PC-3 (cell line): ENCODE measurements at regions not wholly inside any gene's neighbourhood (a gene's known extent, or its start where the extent isn't known, plus 50 kb on each side); places are given as distances from the start of the nearest gene placed in this dataset.

ENCODE experiments used
- ATAC-seq: fragments of 200-7000 bp; cut with Tn5 transposase; 2 replicates; pipeline ENCODE4 v1.9.1; 2020; ENCODE audit warnings: mild to moderate bottlenecking, moderate library complexity
- BruUV-seq: library from RNA; stranded (reverse); fragments of 400-500 nt; replicated peaks from 2 replicates; lab custom pipeline; 2021; lab: Mats Ljungman, UMichigan
- CTCF ChIA-PET: fragments of 300-600 bp; sonication (Branson Sonifier 250); formaldehyde crosslinking; loops from one replicate; lab custom pipeline; 2022; ENCODE audit warnings: antibody characterized with exemption; lab: Charles Lee
- POLR2A ChIA-PET: fragments of 300-600 bp; sonication (Branson Sonifier 250); formaldehyde crosslinking; loops from one replicate; lab custom pipeline; 2022; ENCODE audit warnings: antibody characterized with exemption; ENCODE audit not compliant: unreplicated experiment; lab: Charles Lee
- DNase-seq: peaks from one replicate; pipeline ENCODE4 v3.0.0-alpha.2; 2015
- H2AFZ ChIP-seq: fragments of 300-600 bp; sonication (generic); 2 replicates; pipeline ENCODE4 v1.6.0; 2016; ENCODE audit warnings: antibody characterized with exemption, low read length
- H3F3A ChIP-seq: fragments of 300-600 bp; sonication (generic); one replicate; pipeline ENCODE4 v1.6.0; 2017; ENCODE audit warnings: antibody characterized with exemption, low read length, control low read depth, mild to moderate bottlenecking; ENCODE audit not compliant: unreplicated experiment
- H3K27ac ChIP-seq: fragments of 300-600 bp; sonication (generic); 2 replicates; pipeline ENCODE4 v1.5.1; 2016; ENCODE audit warnings: mild to moderate bottlenecking, low read length
- H3K27me3 ChIP-seq: fragments of 300-600 bp; sonication (generic); 2 replicates; pipeline ENCODE4 v1.6.1; 2016; ENCODE audit warnings: low read length, mixed read lengths
- H3K36me3 ChIP-seq: fragments of 300-600 bp; sonication (generic); 2 replicates; pipeline ENCODE4 v1.6.1; 2016; ENCODE audit warnings: low read depth, mixed run types, low read length, mixed read lengths
- H3K4me1 ChIP-seq: fragments of 300-600 bp; sonication (generic); 2 replicates; pipeline ENCODE4 v1.5.1; 2016; ENCODE audit warnings: low read length; ENCODE audit not compliant: insufficient read depth
- H3K4me2 ChIP-seq: fragments of 300-600 bp; sonication (generic); 2 replicates; pipeline ENCODE4 v1.6.0; 2016; ENCODE audit warnings: low read length
- H3K4me3 ChIP-seq: fragments of 300-600 bp; sonication (generic); 2 replicates; pipeline ENCODE4 v1.5.1; 2016; ENCODE audit warnings: mild to moderate bottlenecking, low read length, mixed read lengths
- H3K79me2 ChIP-seq: fragments of 300-600 bp; sonication (generic); 2 replicates; pipeline ENCODE4 v1.6.1; 2017; ENCODE audit warnings: low read length, mixed read lengths
- H3K9ac ChIP-seq: fragments of 300-600 bp; sonication (generic); 2 replicates; pipeline ENCODE4 v1.6.0; 2016; ENCODE audit warnings: mild to moderate bottlenecking, low read length
- H3K9me2 ChIP-seq: fragments of 300-600 bp; sonication (generic); replicated peaks from 2 replicates; pipeline ENCODE4 v1.6.1; 2016; ENCODE audit warnings: mixed run types, low read length, mixed read lengths
- H3K9me3 ChIP-seq: fragments of 300-600 bp; sonication (generic); 2 replicates; pipeline ENCODE4 v1.6.1; 2016; ENCODE audit warnings: low read length, mixed read lengths
- H4K20me1 ChIP-seq: fragments of 300-600 bp; sonication (generic); 2 replicates; pipeline ENCODE4 v1.6.1; 2016; ENCODE audit warnings: low read length, mixed read lengths
- EZH2 ChIP-seq: fragments of 300-600 bp; sonication (generic); IDR thresholded peaks from one replicate; pipeline ENCODE4 v1.6.1; 2017; ENCODE audit warnings: antibody characterized with exemption, mild to moderate bottlenecking, low read length; ENCODE audit not compliant: unreplicated experiment
- EZH2phosphoT487 ChIP-seq: fragments of 300-600 bp; sonication (generic); IDR thresholded peaks from 2 replicates; pipeline ENCODE4 v1.6.1; 2018; ENCODE audit warnings: mild to moderate bottlenecking, antibody characterized with exemption, low read length, borderline replicate concordance
- intact Hi-C: fragments of 100-400 bp; cut with micrococcal nuclease; formaldehyde crosslinking; loops from 2 replicates; pipeline ENCODE4 v1.9.0; 2023
- TF ChIP-seq, protein P1 (sequence below): fragments of 300-600 bp; sonication (generic); conservative IDR thresholded peaks from 2 replicates; pipeline ENCODE4 v1.5.1; 2017; ENCODE audit warnings: antibody characterized with exemption, low read depth, mild to moderate bottlenecking, low read length

DNA sequence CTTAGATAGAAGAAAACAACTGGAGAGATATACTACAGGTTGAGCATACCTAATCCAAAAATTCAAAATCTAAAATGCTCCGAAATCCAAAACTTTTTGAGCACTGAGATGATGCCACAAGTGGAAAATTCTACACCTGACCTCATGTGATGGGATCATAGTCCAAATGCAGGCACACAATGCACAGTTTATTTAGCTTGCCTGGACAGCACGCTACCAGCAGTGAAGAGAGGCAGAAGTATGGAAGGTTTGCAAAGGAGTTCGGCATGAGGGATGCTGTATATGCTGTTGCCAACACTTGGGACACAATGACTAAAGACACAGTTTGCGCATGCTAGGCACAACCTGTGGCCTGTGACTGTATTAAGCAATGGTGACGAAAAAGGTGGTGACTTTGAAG, 58.1 kb upstream of the CAND1 start:
- Histone ChIP-seq H3K9ac (no peak overlapping the region), H3K4me2 (no peak overlapping the region), H3K27me3 (peaks cover 89% of the 10 kb centered on the region), H3K4me1 (no peaks in the 10 kb centered on the region), H3K9me3 (no peaks in the 10 kb centered on the region), H4K20me1 (no peaks in the 10 kb centered on the region), H3F3A (no peaks in the 10 kb centered on the region), H3K9me2 (no peaks in the 10 kb centered on the region), H3K36me3 (no peaks in the 10 kb centered on the region), H3K79me2 (no peaks in the 10 kb centered on the region), H3K27ac (no peak overlapping the region), H2AFZ (no peak overlapping the region), H3K4me3 (no peak overlapping the region)
- CTCF ChIA-PET = no interaction called here
- no TSS peak for BruUV-seq
- POLR2A ChIA-PET = no interaction called here
- intact Hi-C loops = no loop called here
- TF ChIP-seq EZH2phosphoT487 = no peak
- TF ChIP-seq EZH2 = no peak
- TF ChIP-seq, protein P1, sequence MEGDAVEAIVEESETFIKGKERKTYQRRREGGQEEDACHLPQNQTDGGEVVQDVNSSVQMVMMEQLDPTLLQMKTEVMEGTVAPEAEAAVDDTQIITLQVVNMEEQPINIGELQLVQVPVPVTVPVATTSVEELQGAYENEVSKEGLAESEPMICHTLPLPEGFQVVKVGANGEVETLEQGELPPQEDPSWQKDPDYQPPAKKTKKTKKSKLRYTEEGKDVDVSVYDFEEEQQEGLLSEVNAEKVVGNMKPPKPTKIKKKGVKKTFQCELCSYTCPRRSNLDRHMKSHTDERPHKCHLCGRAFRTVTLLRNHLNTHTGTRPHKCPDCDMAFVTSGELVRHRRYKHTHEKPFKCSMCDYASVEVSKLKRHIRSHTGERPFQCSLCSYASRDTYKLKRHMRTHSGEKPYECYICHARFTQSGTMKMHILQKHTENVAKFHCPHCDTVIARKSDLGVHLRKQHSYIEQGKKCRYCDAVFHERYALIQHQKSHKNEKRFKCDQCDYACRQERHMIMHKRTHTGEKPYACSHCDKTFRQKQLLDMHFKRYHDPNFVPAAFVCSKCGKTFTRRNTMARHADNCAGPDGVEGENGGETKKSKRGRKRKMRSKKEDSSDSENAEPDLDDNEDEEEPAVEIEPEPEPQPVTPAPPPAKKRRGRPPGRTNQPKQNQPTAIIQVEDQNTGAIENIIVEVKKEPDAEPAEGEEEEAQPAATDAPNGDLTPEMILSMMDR = no peak
- DNase-seq = no peak
- no peak for ATAC-seq

GRCh38 chr12:67211494-67211893, 57.7 kb upstream of the CAND1 start:
- no peak for ATAC-seq
- Histone ChIP-seq H3K27me3 (peaks cover 89% of the 10 kb centered on the region), H4K20me1 (no peaks in the 10 kb centered on the region), H3K4me3 (no peak overlapping the region), H3K79me2 (no peaks in the 10 kb centered on the region), H3K9ac (no peak overlapping the region), H3K36me3 (no peaks in the 10 kb centered on the region), H3K27ac (no peak overlapping the region), H3K9me3 (no peaks in the 10 kb centered on the region), H2AFZ (no peak overlapping the region), H3K4me2 (no peak overlapping the region), H3F3A (no peaks in the 10 kb centered on the region), H3K9me2 (no peaks in the 10 kb centered on the region), H3K4me1 (no peaks in the 10 kb centered on the region)
- no peak for TF ChIP-seq EZH2
- TF ChIP-seq, protein P1 = no peak
- no peak for TF ChIP-seq EZH2phosphoT487
- intact Hi-C loops = no loop called here
- no peak for DNase-seq
- no TSS peak for BruUV-seq
- ChIA-PET CTCF (no interaction called here), POLR2A (no interaction called here)

GRCh38 chr12:67217647-67218046, 51.5 kb upstream of the CAND1 start:
- CTCF ChIA-PET = no interaction called here
- no peak overlapping the region for H3K4me2 ChIP-seq

More at GRCh38 chr12:67217647-67218046, 51.5 kb upstream of the CAND1 start:
- Histone ChIP-seq H3K4me3 (no peak overlapping the region), H2AFZ (no peak overlapping the region), H4K20me1 (no peaks in the 10 kb centered on the region), H3K79me2 (no peaks in the 10 kb centered on the region), H3K4me1 (no peaks in the 10 kb centered on the region), H3K27me3 (peaks cover 54% of the 10 kb centered on the region), H3K27ac (no peak overlapping the region), H3K9me3 (no peaks in the 10 kb centered on the region), H3K9ac (no peak overlapping the region), H3K9me2 (no peaks in the 10 kb centered on the region), H3F3A (no peaks in the 10 kb centered on the region), H3K36me3 (no peaks in the 10 kb centered on the region)
- DNase-seq (no peak), ATAC-seq (no peak)
- BruUV-seq = no TSS peak
- TF ChIP-seq EZH2 (no peak), EZH2phosphoT487 (no peak)
- TF ChIP-seq, protein P1 = no peak
- intact Hi-C loops = no loop called here
- POLR2A ChIA-PET = no interaction called here
